ENCODE measurements at regions not wholly inside any gene's neighbourhood (a gene's known extent, or its start where the extent isn't known, plus 50 kb on each side); places are given as distances from the start of the nearest gene placed in this dataset.

GRCh38 chr4:30957706-30958105 lies 237.5 kb downstream of the PCDH7 start:
- TF ChIP-seq, protein P1, sequence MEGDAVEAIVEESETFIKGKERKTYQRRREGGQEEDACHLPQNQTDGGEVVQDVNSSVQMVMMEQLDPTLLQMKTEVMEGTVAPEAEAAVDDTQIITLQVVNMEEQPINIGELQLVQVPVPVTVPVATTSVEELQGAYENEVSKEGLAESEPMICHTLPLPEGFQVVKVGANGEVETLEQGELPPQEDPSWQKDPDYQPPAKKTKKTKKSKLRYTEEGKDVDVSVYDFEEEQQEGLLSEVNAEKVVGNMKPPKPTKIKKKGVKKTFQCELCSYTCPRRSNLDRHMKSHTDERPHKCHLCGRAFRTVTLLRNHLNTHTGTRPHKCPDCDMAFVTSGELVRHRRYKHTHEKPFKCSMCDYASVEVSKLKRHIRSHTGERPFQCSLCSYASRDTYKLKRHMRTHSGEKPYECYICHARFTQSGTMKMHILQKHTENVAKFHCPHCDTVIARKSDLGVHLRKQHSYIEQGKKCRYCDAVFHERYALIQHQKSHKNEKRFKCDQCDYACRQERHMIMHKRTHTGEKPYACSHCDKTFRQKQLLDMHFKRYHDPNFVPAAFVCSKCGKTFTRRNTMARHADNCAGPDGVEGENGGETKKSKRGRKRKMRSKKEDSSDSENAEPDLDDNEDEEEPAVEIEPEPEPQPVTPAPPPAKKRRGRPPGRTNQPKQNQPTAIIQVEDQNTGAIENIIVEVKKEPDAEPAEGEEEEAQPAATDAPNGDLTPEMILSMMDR (IDR thresholded peaks at IDR 0.05), result no peak
- TF ChIP-seq EP300 (IDR thresholded peaks at IDR 0.05), result no peak
